GM23248 (cell line): ENCODE measurements at regions not wholly inside any gene's neighbourhood (a gene's known extent, or its start where the extent isn't known, plus 50 kb on each side); places are given as distances from the start of the nearest gene placed in this dataset. TPM values are rescaled to one million over a fixed set of nuclear protein-coding genes. Genes with fewer than 3 reads are reported as not detected.

Experiments
- DNase-seq: peaks from one replicate; pipeline ENCODE4 v3.0.0-alpha.2; 2015
- H2AFZ ChIP-seq: fragments of 200-600 bp; sonication (generic); 2 replicates; pipeline ENCODE4 v1.6.1; 2016; ENCODE audit warnings: antibody characterized with exemption
- H3F3A ChIP-seq: fragments of 200-600 bp; sonication (generic); 2 replicates; pipeline ENCODE4 v1.6.1; 2016; ENCODE audit warnings: mild to moderate bottlenecking, antibody characterized with exemption, mixed run types; ENCODE audit not compliant: insufficient read depth
- H3K27ac ChIP-seq: fragments of 200-600 bp; sonication (generic); 2 replicates; pipeline ENCODE4 v1.5.1; 2016; ENCODE audit warnings: mild to moderate bottlenecking
- H3K27me3 ChIP-seq: fragments of 200-600 bp; sonication (generic); replicated peaks from 2 replicates; pipeline ENCODE4 v1.6.1; 2016; ENCODE audit warnings: mild to moderate bottlenecking; ENCODE audit not compliant: insufficient read depth
- H3K36me3 ChIP-seq: fragments of 200-600 bp; sonication (generic); 2 replicates; pipeline ENCODE4 v1.6.1; 2016; ENCODE audit warnings: low read depth, mild to moderate bottlenecking
- H3K4me1 ChIP-seq: fragments of 200-600 bp; sonication (generic); 2 replicates; pipeline ENCODE4 v1.6.1; 2016; ENCODE audit warnings: mild to moderate bottlenecking; ENCODE audit not compliant: insufficient read depth
- H3K4me2 ChIP-seq: fragments of 200-600 bp; sonication (generic); one replicate; pipeline ENCODE4 v1.6.1; 2016; ENCODE audit warnings: mild to moderate bottlenecking; ENCODE audit not compliant: unreplicated experiment
- H3K4me3 ChIP-seq: fragments of 200-600 bp; sonication (generic); 2 replicates; pipeline ENCODE4 v1.5.1; 2016; ENCODE audit warnings: mild to moderate bottlenecking
- H3K79me2 ChIP-seq: fragments of 200-600 bp; sonication (generic); 2 replicates; pipeline ENCODE4 v1.6.1; 2016; ENCODE audit warnings: mild to moderate bottlenecking; ENCODE audit not compliant: insufficient read depth
- H3K9ac ChIP-seq: fragments of 200-600 bp; sonication (generic); 2 replicates; pipeline ENCODE4 v1.6.1; 2016; ENCODE audit warnings: mild to moderate bottlenecking
- H3K9me2 ChIP-seq: fragments of 200-600 bp; sonication (generic); 2 replicates; pipeline ENCODE4 v1.6.1; 2016; ENCODE audit warnings: mixed run types, mild to moderate bottlenecking, moderate library complexity; ENCODE audit not compliant: insufficient read depth
- H3K9me3 ChIP-seq: fragments of 200-600 bp; sonication (generic); one replicate; pipeline ENCODE4 v1.6.1; 2017; ENCODE audit warnings: low read depth
- H4K20me1 ChIP-seq: fragments of 200-600 bp; sonication (generic); 2 replicates; pipeline ENCODE4 v1.6.0; 2016; ENCODE audit not compliant: insufficient read depth
- EZH2 ChIP-seq: fragments of 200-600 bp; sonication (generic); IDR thresholded peaks from 2 replicates; pipeline ENCODE4 v1.6.1; 2018; ENCODE audit warnings: antibody characterized with exemption, mild to moderate bottlenecking; ENCODE audit not compliant: insufficient read depth, poor library complexity, severe bottlenecking
- EZH2phosphoT487 ChIP-seq: fragments of 200-600 bp; sonication (generic); IDR thresholded peaks from 2 replicates; pipeline ENCODE4 v1.6.1; 2018; ENCODE audit warnings: antibody characterized with exemption, moderate library complexity, mild to moderate bottlenecking, low read depth; ENCODE audit not compliant: insufficient read depth
- WGBS, 2 experiments: methylation state at CpG; one replicate each; pipeline ENCODE4 v1.1.6; 2015 to 2017; ENCODE audit warnings: low lambda C conversion rate in 2 of 2, low coverage in 1 of 2; ENCODE audit errors: missing lambda C conversion rate in 2 of 2; 5-methylcytosine and 5-hydroxymethylcytosine counted together
- in situ Hi-C: fragments of 300-500 bp; cut with MboI; formaldehyde crosslinking; loops from 2 replicates; pipeline ENCODE4 v1.15.0; 2020
- small RNA-seq: library from RNA; depleted of rRNA; stranded (forward); fragments of <200 nt; gene quantifications from one replicate; pipeline ENCODE3, GENCODE V24; 2014; ENCODE audit warnings: low read depth, low replicate concordance

DNA sequence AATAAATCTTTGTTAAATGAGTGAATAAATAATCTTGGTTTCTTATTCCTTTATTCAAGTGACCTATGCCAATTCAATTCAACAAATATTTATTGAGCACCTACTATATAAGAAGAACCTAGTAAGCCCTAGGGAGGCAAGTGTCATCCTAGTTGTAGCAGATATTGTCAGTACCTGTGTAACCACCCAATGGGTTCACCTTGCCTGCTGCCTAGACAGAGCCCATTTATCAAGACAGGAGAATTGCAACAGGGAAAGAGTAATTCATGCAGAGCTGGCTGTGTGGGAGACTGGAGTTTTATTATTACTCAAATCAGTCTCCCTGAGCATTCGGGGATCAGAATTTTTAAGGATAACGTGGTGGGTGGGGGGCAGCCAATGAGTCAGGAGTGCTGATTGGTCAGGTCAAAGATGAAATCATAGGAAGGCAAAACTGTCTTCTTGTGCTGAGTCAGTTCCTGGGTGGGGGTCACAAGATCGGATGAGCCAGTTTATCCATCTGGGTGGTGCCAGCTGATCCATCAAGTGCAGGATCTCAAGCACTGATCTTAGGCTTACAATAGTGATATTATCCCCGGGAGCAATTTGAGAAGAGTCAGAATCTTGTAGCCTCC lies 53.8 kb upstream of the KCNA3 start:
- no peaks in the 10 kb centered on the region for H3K9me3 ChIP-seq

GRCh38 chr1:110727246-110727645 lies 52.5 kb upstream of the KCNA3 start:
- WGBS, 2 experiments: 15 to 17% methylated on average over 3 of the region's 3 CpGs
- in situ Hi-C loops: no loop called here

More for the DNA sequence above, 53.8 kb upstream of the KCNA3 start:
- TF ChIP-seq EZH2 (no peak), EZH2phosphoT487 (no peak)
- Histone ChIP-seq H3K9me2 (no peaks in the 10 kb centered on the region), H3K27me3 (no peaks in the 10 kb centered on the region), H3K27ac (no peak overlapping the region), H4K20me1 (no peaks in the 10 kb centered on the region), H3K4me1 (no peaks in the 10 kb centered on the region), H3K79me2 (no peaks in the 10 kb centered on the region), H3F3A (no peaks in the 10 kb centered on the region), H3K36me3 (no peaks in the 10 kb centered on the region), H3K9ac (no peak overlapping the region), H2AFZ (no peak overlapping the region), H3K4me3 (no peak overlapping the region), H3K4me2 (no peak overlapping the region)
- in situ Hi-C loops: no loop called here
- 31 to 36% methylated on average over 4 of the region's 4 CpGs for whole genome bisulfite sequencing, 2 experiments
- DNase-seq: no peak

DNA sequence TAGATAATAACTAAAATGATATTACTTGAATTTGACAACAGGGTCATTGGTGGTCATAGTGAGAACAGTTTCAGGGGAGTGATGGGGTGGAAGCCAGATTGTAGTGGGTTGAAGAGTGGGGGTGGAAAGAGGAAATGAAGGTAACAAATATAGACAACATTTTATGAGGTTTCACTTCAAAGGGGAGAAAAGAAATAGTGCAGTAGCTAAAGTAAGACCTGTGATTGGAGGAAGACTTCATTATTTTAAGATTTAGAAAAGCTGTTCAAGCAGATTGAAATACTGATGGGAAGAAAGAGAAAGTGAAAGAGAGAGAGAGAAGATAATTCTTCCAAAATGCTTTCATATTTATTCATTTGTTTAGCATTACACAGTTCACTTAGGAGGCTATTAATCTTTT lies 52.0 kb upstream of the KCNA3 start:
- Histone ChIP-seq H3K79me2 (no peaks in the 10 kb centered on the region), H3F3A (no peaks in the 10 kb centered on the region), H3K9ac (no peak overlapping the region), H3K4me3 (no peak overlapping the region), H3K4me1 (no peaks in the 10 kb centered on the region), H3K9me3 (no peaks in the 10 kb centered on the region), H4K20me1 (no peaks in the 10 kb centered on the region), H3K4me2 (no peak overlapping the region), H2AFZ (no peak overlapping the region), H3K36me3 (no peaks in the 10 kb centered on the region), H3K27ac (no peak overlapping the region), H3K27me3 (no peaks in the 10 kb centered on the region), H3K9me2 (no peaks in the 10 kb centered on the region)
- TF ChIP-seq EZH2phosphoT487 (no peak), EZH2 (no peak)
- in situ Hi-C loops: no loop called here
- DNase-seq: no peak

More at GRCh38 chr1:110727246-110727645, 52.5 kb upstream of the KCNA3 start:
- no peaks in the 10 kb centered on the region for H3K9me2 ChIP-seq
- no peak for DNase-seq
- H3K79me2 ChIP-seq: no peaks in the 10 kb centered on the region
- no peaks in the 10 kb centered on the region for H3K36me3 ChIP-seq
- H3K4me3 ChIP-seq: no peak overlapping the region
- H3K4me2 ChIP-seq: no peak overlapping the region
- H3K9ac ChIP-seq: no peak overlapping the region
- TF ChIP-seq EZH2phosphoT487: no peak
- no peak for TF ChIP-seq EZH2
- no peaks in the 10 kb centered on the region for H3F3A ChIP-seq
- H2AFZ ChIP-seq: no peak overlapping the region
- no peaks in the 10 kb centered on the region for H3K4me1 ChIP-seq
- no peaks in the 10 kb centered on the region for H3K27me3 ChIP-seq
- H3K27ac ChIP-seq: no peak overlapping the region
- no peaks in the 10 kb centered on the region for H3K9me3 ChIP-seq
- no peaks in the 10 kb centered on the region for H4K20me1 ChIP-seq

Small RNAs in the stretch of these regions (small RNA-seq; reads per million reads assigned to genes)
- not detected for gene RF00019
